ENCODE measurements at regions not wholly inside any gene's neighbourhood (a gene's known extent, or its start where the extent isn't known, plus 50 kb on each side); places are given as distances from the start of the nearest gene placed in this dataset.
A peak's percentile ranks its signal among the peaks of the same experiment; 100 is the strongest.

GRCh38 chr12:125688881-125689280 is 623.6 kb downstream of the AACS start:
- FAIRE-seq = no peak
- DNase-seq (ENCODE audit: low spot score in 2 of 2) = no peak

DNA sequence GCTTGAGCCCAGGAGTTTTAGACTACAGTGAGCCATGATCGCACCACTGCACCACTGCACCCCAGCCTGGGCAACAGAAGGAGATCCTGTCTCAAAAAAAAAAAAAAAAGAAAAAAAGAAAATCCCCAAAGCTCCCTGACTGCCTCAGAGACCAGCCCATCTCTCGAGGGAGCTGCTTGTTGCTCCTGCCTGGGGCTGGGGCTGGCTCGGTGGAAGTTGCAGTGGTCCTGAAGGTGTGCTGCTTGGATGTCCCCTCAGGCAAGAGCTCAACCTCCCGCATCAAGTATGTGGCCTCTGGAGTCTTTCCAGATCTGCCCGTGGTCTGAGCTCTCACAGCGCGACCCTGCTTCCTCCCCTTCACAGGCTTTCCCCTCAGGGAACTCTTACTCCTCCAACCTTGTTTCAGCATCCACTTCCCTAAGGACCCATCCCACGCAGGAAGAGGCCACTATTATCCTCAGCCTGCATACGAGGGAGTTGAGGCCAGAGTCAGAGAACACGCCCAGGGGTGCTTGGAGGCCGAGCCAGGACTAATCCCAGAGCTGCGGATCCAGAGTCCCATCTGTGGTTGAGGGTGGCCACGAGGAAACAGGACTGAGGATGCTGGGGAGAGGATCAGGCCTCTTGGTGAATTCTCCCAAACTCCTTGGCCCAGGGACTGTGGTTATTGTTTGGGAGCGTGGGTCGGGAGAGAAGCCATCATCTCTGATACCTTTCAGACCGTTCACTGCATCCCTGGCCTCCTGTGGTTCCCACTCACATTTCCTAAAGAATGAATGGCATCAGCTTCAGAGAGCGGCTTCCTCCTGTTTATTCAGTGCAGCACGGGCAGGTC is 624.6 kb downstream of the AACS start:
- FAIRE-seq (no peak), DNase-seq (ENCODE audit: low spot score in 2 of 2) (no peak)

DNA sequence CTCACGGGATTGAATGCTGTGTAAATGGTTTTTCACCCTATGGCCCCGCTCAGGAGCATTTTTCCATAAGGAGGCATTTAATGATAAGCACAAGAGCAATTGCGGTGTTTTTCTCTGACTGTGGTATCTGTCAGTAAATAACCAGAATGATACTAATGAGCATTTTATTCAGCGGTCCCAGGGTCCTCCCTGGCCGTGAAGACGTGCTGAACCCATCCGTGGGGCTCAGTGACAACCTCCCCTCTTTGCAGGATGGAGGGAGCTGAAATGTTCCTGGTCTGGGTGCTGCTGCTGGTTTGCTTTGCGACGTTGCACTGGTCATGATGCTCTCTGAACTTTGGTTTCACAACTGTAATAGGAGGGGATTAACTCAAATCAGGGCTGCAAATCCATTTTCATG is 625.6 kb downstream of the AACS start:
- DNase-seq (ENCODE audit: low spot score in 2 of 2) = no peak
- FAIRE-seq = no peak

GRCh38 chr12:125696054-125696453 is 630.8 kb downstream of the AACS start:
- DNase-seq (ENCODE audit: low spot score in 2 of 2) = no peak

DNA sequence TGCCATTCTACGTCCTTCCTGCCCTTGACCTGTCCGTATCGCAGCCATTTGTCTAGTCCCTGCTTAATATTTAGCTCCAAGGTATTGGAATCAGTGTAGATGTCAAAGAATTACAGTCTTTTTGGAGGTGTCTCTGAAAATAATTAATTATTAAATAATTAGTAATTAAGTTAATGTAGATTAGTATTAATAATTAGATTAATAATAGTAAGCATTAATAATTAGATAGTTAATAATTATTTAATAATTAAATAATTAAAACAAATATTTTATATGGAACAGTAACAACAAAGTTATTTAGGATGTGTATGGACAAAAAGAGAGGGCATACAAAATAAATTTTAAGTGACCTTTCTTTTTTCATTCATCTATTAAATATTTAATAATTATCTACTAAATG is 639.6 kb downstream of the AACS start:
- no peak for DNase-seq (ENCODE audit: low spot score in 2 of 2)
- peak; percentile 88 for FAIRE-seq

More at GRCh38 chr12:125696054-125696453, 630.8 kb downstream of the AACS start:
- no peak for FAIRE-seq

DNA sequence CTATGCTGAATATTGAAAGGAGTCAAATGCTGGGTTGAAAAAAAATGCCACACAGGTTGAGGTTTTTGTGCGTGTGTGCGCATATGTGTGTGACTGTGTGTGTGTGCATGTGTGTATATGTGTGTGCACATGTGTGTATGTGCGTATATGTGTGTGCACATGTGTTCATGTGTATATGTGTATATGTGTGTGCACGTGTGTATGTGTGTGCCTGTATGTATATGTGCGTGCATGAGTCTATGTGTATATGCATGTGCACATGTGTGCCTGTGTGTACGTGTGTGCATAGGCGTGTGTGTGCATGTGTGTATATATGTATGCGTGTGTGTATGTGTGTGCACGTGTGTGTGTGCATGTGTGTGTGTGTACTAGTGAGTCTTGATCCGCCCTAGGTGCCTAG is 655.7 kb downstream of the AACS start:
- FAIRE-seq = no peak
- DNase-seq (ENCODE audit: low spot score in 2 of 2) = no peak

DNA sequence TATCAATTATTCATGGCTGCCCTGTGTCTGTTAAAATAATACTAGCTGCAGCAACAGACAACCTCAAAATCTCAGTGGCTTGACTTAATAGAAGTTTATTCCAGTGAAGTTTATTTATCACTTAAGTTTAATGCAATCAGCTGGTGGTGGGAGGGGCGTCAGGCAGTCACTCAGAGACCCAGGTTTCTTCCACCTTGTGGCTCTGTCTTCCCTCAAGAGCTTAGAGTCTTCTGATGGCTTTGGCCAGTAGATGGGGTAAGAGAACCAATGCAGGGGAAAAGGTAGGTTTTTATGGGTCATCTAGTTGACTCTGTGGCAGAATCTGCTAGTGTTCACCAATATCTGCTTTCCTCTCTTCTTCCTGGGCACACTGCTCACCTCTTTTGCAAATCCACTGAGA is 668.9 kb downstream of the AACS start:
- DNase-seq (ENCODE audit: low spot score in 2 of 2) (no peak), FAIRE-seq (no peak)

DNA sequence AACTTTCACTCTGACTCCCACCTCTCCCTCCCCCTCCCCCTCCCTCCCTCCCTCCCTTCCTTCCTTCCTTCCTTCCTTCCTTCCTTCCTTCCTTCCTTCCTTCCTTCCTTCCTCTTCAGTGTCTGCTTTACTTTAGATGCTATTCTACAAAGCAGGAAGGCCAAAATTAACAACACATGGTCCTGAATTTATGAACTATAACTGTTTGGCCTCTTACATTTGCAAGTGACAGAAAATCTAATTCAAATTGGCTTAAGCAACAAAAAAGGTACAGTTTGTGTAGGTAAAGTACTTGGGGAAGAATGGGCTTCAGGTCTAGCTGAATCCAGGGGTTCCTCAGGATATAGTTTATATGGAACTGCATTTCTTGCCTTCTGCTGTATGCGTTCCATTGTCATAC is 673.0 kb downstream of the AACS start:
- FAIRE-seq = no peak
- no peak for DNase-seq (ENCODE audit: low spot score in 2 of 2)

- FAIRE-seq (no peak), DNase-seq (ENCODE audit: low spot score in 2 of 2) (peak in 1 of 2 donors; percentile 12)
Measured at GRCh38 chr12:125742413-125742812, 677.2 kb downstream of the AACS start.

GRCh38 chr12:125744201-125744600 is 679.0 kb downstream of the AACS start:
- DNase-seq (ENCODE audit: low spot score in 2 of 2) (no peak), FAIRE-seq (no peak)

GRCh38 chr12:125755512-125755911 is 690.3 kb downstream of the AACS start:
- no peak for DNase-seq (ENCODE audit: low spot score in 2 of 2)
- no peak for FAIRE-seq

DNA sequence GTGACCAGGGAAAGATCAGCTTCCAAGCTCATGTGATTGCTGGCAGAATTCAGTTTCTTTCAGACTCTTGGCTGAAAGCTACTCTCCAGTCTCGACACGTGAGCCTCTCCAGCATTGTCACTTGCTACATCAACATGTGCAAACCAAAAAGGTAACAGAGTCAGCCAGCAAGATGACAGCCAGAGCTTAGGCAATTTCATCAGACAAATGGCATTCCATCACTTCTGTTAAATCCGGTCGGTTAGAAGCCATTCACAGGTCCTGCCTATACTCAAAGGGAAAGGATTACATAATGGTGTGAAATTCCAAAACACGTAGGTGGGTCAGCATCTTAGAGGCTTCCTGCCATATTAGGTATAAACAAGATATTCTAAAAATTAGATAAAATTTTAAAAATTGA is 700.9 kb downstream of the AACS start:
- no peak for FAIRE-seq
- no peak for DNase-seq (ENCODE audit: low spot score in 2 of 2)

DNA sequence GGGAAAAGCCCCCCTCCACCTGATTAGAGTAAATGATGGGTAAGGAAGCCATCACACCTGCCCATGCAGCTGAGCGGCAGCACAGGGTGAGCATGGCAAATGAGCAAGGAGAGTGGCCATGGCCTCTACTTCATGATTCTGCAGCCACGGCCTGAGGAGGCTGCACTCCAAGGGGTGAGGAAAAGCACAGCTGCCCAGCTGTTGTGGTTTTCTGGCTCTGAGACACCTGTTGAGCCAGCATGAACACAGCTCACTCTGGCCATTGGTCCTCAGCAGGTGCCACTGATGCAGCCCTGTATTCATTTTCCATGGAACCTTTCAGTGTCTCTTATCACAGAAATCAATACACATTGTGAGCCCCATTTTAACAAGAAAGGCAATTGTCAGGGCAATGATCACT is 707.2 kb downstream of the AACS start:
- FAIRE-seq (no peak), DNase-seq (ENCODE audit: low spot score in 2 of 2) (no peak)

DNA sequence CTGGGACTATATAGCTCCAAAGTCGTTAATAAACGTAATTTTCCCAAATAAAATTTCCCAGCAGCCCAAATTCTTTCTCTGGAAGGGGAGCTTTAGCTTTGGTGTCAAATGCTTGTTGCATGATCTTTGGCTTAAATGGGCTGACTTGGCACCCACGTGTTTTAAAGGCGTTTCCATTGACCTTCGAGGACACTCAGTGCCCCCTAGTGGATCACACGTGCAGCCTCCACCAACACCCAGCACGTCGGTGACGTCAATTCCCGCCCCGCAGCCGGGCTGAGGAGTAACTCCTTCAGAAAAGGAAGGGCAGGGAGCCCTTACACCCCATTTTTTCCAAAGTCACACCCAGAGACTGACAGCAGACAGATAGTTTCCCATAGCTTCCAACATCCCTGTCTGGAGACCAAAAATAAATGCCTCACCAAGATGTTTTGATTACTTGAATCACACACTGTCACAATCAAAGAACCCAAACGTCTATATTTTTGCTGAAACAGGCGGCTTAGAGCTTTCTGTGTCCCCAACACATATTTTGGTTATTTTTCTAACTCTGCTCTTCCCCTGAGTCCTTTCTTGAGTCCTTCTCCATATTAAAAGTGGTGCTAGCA is 707.9 kb downstream of the AACS start:
- peak in 1 of 2 donors; percentile 14 for DNase-seq (ENCODE audit: low spot score in 2 of 2)
- no peak for FAIRE-seq

- DNase-seq (ENCODE audit: low spot score in 2 of 2) = no peak
- no peak for FAIRE-seq
Measured at GRCh38 chr12:125775507-125775906, 710.3 kb downstream of the AACS start.

- no peak for DNase-seq (ENCODE audit: low spot score in 2 of 2)
- FAIRE-seq = no peak
Measured at GRCh38 chr12:125776212-125776611, 711.0 kb downstream of the AACS start.

DNA sequence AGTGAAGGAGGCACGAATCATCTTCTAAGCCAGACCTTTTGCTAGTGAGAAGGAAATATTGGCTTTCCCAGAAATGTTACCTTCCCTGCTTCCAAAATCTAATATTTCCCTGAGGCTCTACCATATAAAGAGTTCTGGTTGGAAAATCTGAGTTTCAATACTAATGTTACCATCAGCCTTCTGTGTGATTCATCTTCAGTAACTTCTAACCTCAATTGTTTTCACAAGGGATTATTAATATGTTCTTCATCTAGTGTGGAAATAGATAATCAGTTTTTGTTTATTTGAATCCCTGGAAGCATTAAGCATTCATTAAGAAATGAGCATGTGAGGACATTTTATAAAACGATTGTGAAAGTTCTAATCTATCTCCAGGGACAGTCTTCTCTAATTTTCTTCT is 720.9 kb downstream of the AACS start:
- DNase-seq (ENCODE audit: low spot score in 2 of 2) = no peak
- no peak for FAIRE-seq

- DNase-seq (ENCODE audit: low spot score in 2 of 2) = no peak
- FAIRE-seq = no peak
Measured at GRCh38 chr12:125794401-125794800, 729.2 kb downstream of the AACS start.

DNA sequence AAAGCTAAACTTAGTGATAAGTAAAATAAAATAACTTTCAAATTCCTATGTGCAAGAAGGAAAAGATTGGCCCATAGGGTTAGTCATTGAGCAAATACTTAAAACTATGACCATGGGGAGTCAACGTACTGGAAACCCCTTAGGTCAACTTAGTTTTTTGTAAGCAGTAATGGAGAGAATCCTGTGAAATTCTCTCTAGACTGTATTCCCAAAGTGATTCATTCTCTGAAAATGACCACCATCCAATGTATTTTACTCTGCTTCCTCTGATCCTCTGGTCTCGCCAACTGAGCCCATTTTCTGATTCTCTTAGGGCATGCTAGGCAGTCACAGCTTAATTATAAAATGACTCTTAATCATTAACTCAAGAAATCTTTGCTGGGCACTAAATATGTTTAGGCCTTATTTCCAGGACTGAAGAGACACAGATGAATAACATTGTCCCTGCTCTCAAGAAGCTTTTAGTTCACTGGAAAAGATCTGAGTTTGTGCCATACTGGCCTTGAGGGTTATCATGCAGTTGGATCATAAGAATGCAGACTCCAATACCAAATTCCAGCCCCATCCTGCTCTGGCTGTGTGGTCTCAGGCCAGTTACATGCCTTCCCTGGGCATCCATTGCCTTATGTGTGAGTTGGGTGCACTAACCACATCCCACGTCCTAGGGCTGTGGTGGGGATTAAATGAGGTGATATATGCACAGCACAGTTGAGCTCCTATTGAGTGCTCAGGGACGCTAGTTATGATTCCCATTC is 732.4 kb downstream of the AACS start:
- no peak for FAIRE-seq

GRCh38 chr12:125804660-125805059 is 739.4 kb downstream of the AACS start:
- no peak for DNase-seq (ENCODE audit: low spot score in 2 of 2)

More for the DNA sequence above, 732.4 kb downstream of the AACS start:
- no peak for DNase-seq (ENCODE audit: low spot score in 2 of 2)

GRCh38 chr12:125824276-125824675 is 759.0 kb downstream of the AACS start:
- FAIRE-seq (no peak), DNase-seq (ENCODE audit: low spot score in 2 of 2) (no peak)

More at GRCh38 chr12:125804660-125805059, 739.4 kb downstream of the AACS start:
- FAIRE-seq = no peak

Measured in frontal cortex (tissue), 3 donors.